PC-9 (cell line): ENCODE measurements at regions not wholly inside any gene's neighbourhood (a gene's known extent, or its start where the extent isn't known, plus 50 kb on each side); places are given as distances from the start of the nearest gene placed in this dataset.

Source experiments
- BruUV-seq: library from RNA; stranded (reverse); fragments of 400-500 nt; replicated peaks from 2 replicates; lab custom pipeline; 2021; lab: Mats Ljungman, UMichigan
- CTCF ChIA-PET: fragments of 300-600 bp; sonication (Branson Sonifier 250); formaldehyde crosslinking; loops from one replicate; lab custom pipeline; 2022; ENCODE audit warnings: antibody characterized with exemption; lab: Charles Lee
- POLR2A ChIA-PET: fragments of 300-600 bp; sonication (Branson Sonifier 250); formaldehyde crosslinking; loops from one replicate; lab custom pipeline; 2022; ENCODE audit warnings: antibody characterized with exemption; ENCODE audit not compliant: unreplicated experiment; lab: Charles Lee
- DNase-seq, 2 experiments: peaks; one replicate each; pipeline versions ENCODE4 v3.0.0 to v3.0.0-alpha.2; 2015 to 2022; ENCODE audit warnings: mixed read lengths in 1 of 2
- H2AFZ ChIP-seq: fragments of 200-600 bp; sonication (generic); 2 replicates; pipeline ENCODE4 v1.8.1; 2017; ENCODE audit warnings: antibody characterized with exemption
- H3F3A ChIP-seq: fragments of 200-600 bp; sonication (generic); 2 replicates; pipeline ENCODE4 v1.8.1; 2017; ENCODE audit warnings: antibody characterized with exemption, mild to moderate bottlenecking, low read depth; ENCODE audit not compliant: insufficient read depth
- H3K27ac ChIP-seq: fragments of 200-600 bp; sonication (generic); 2 replicates; pipeline ENCODE4 v1.6.1; 2016; ENCODE audit warnings: mixed run types
- H3K27me3 ChIP-seq: fragments of 200-600 bp; sonication (generic); 2 replicates; pipeline ENCODE4 v1.6.1; 2016; ENCODE audit warnings: low read depth, mixed run types; ENCODE audit not compliant: insufficient read depth
- H3K36me3 ChIP-seq: fragments of 200-600 bp; sonication (generic); 2 replicates; pipeline ENCODE4 v1.6.1; 2016; ENCODE audit warnings: low read depth, mixed run types
- H3K4me1 ChIP-seq: fragments of 200-600 bp; sonication (generic); replicated peaks from 2 replicates; pipeline ENCODE4 v1.6.1; 2016; ENCODE audit warnings: mixed run types; ENCODE audit not compliant: insufficient read depth
- H3K4me2 ChIP-seq: fragments of 200-600 bp; sonication (generic); 2 replicates; pipeline ENCODE4 v1.6.1; 2017; ENCODE audit warnings: mixed run types
- H3K4me3 ChIP-seq: fragments of 200-600 bp; sonication (generic); 2 replicates; pipeline ENCODE4 v1.6.1; 2016; ENCODE audit warnings: mixed run types
- H3K79me2 ChIP-seq: fragments of 200-600 bp; sonication (generic); 2 replicates; pipeline ENCODE4 v1.6.1; 2017; ENCODE audit warnings: low read depth, mixed run types
- H3K9me2 ChIP-seq: fragments of 200-600 bp; sonication (generic); 2 replicates; pipeline ENCODE4 v1.8.1; 2017; ENCODE audit warnings: mild to moderate bottlenecking; ENCODE audit not compliant: insufficient read depth
- H3K9me3 ChIP-seq: fragments of 200-600 bp; sonication (generic); 2 replicates; pipeline ENCODE4 v1.8.1; 2016; ENCODE audit warnings: low read depth; ENCODE audit not compliant: insufficient read depth
- H4K20me1 ChIP-seq: fragments of 200-600 bp; sonication (generic); 2 replicates; pipeline ENCODE4 v1.8.1; 2017; ENCODE audit not compliant: insufficient read depth
- CTCF ChIP-seq: fragments of 200-600 bp; sonication (generic); conservative IDR thresholded peaks from 2 replicates; pipeline ENCODE4 v1.6.1; 2017; ENCODE audit warnings: mixed run types, antibody characterized with exemption, mild to moderate bottlenecking, moderate library complexity
- EZH2 ChIP-seq: fragments of 200-600 bp; sonication (generic); IDR thresholded peaks from 2 replicates; pipeline ENCODE4 v1.8.0; 2017; ENCODE audit warnings: antibody characterized with exemption, low read depth
- intact Hi-C: fragments of 100-400 bp; cut with micrococcal nuclease; formaldehyde crosslinking; loops from one replicate; pipeline ENCODE4 v1.10.0; 2022; ENCODE audit not compliant: unreplicated experiment

- no TSS peak for BruUV-seq
- no peak overlapping the region for H2AFZ ChIP-seq
- ChIA-PET POLR2A (no interaction called here), CTCF (no interaction called here)
- no peaks in the 10 kb centered on the region for H3K27me3 ChIP-seq
- H3K4me3 ChIP-seq: no peak overlapping the region
- no peaks in the 10 kb centered on the region for H4K20me1 ChIP-seq
- no peaks in the 10 kb centered on the region for H3K79me2 ChIP-seq
- H3K9me3 ChIP-seq: no peaks in the 10 kb centered on the region; the same call in 1 of the 2 replicates
- no peaks in the 10 kb centered on the region for H3F3A ChIP-seq
- TF ChIP-seq EZH2 (no peak), CTCF (no peak)
- no peak overlapping the region for H3K27ac ChIP-seq
- intact Hi-C loops: no loop called here
- H3K4me1 ChIP-seq: no peaks in the 10 kb centered on the region
- H3K36me3 ChIP-seq: no peaks in the 10 kb centered on the region
- no peaks in the 10 kb centered on the region for H3K9me2 ChIP-seq
- no peak overlapping the region for H3K4me2 ChIP-seq
- DNase-seq: no peak
Observed at GRCh38 chr18:51821610-51822009, 518.4 kb upstream of the DCC start.

GRCh38 chr18:51824746-51825145 is 515.3 kb upstream of the DCC start:
- Histone ChIP-seq H4K20me1 (no peaks in the 10 kb centered on the region), H3K9me3 (no peaks in the 10 kb centered on the region), H3K79me2 (no peaks in the 10 kb centered on the region), H3K36me3 (no peaks in the 10 kb centered on the region), H3K27ac (no peak overlapping the region), H3F3A (no peaks in the 10 kb centered on the region), H3K4me1 (no peaks in the 10 kb centered on the region), H3K27me3 (no peaks in the 10 kb centered on the region), H3K4me3 (no peak overlapping the region), H2AFZ (no peak overlapping the region), H3K4me2 (no peak overlapping the region), H3K9me2 (0 out of 2 replicates have a peak, but pooled peaks cover 4% of the 10 kb centered on the region)
- no peak for DNase-seq
- no peak for TF ChIP-seq CTCF
- TF ChIP-seq EZH2: no peak
- intact Hi-C loops: no loop called here
- POLR2A ChIA-PET: no interaction called here
- no TSS peak for BruUV-seq
- CTCF ChIA-PET: no interaction called here

GRCh38 chr18:51833850-51834249 is 506.1 kb upstream of the DCC start:
- H3F3A ChIP-seq: no peaks in the 10 kb centered on the region
- no peaks in the 10 kb centered on the region for H3K4me1 ChIP-seq
- no peak overlapping the region for H3K27ac ChIP-seq
- CTCF ChIA-PET: no interaction called here
- no peaks in the 10 kb centered on the region for H4K20me1 ChIP-seq
- H2AFZ ChIP-seq: no peak overlapping the region
- BruUV-seq: no TSS peak
- H3K4me2 ChIP-seq: no peak overlapping the region
- no peaks in the 10 kb centered on the region for H3K27me3 ChIP-seq
- no peaks in the 10 kb centered on the region for H3K79me2 ChIP-seq
- no peak overlapping the region for H3K4me3 ChIP-seq
- intact Hi-C loops: no loop called here
- no peaks in the 10 kb centered on the region for H3K9me2 ChIP-seq
- no peaks in the 10 kb centered on the region for H3K36me3 ChIP-seq
- no peaks in the 10 kb centered on the region for H3K9me3 ChIP-seq
- no peak for TF ChIP-seq EZH2
- TF ChIP-seq CTCF: no peak
- DNase-seq: no peak
- POLR2A ChIA-PET: no interaction called here
